SU-DHL-6 (cell line): ENCODE measurements at regions not wholly inside any gene's neighbourhood (a gene's known extent, or its start where the extent isn't known, plus 50 kb on each side); places are given as distances from the start of the nearest gene placed in this dataset.

Experiments
- EZH2phosphoT487 ChIP-seq: fragments of 200-600 bp; sonication (generic), shearing (Covaris generic); conservative IDR thresholded peaks from 2 replicates; pipeline ENCODE4 v1.6.1; 2018; ENCODE audit warnings: mild to moderate bottlenecking, antibody characterized with exemption, low read length, moderate library complexity, mixed read lengths
- TF ChIP-seq, protein P1 (sequence below): fragments of 200-600 bp; sonication (generic); IDR thresholded peaks from one replicate; pipeline ENCODE4 v1.5.1; 2017; ENCODE audit warnings: antibody characterized with exemption, mild to moderate bottlenecking, low read length, moderate library complexity; ENCODE audit not compliant: insufficient read depth, poor library complexity, severe bottlenecking

DNA sequence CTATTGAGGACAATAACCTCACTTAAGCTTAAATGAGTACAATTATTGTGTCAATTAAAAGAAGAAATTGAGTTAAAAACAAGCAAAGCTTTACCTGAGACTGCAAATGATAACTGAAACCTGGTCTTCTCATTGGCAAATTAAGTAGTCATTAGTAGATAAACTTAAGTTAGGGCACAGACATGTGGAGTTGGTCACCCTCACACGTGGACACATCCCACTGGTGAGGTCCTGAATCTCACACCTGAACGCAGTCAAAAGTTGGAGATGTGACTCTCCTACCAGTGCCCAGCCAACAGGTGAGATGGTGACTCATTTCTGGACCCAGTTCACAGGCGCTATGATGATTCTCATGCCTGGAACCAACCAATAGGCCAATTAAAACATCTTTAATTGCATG is 311.6 kb downstream of the FOXL1 start:
- TF ChIP-seq, protein P1, sequence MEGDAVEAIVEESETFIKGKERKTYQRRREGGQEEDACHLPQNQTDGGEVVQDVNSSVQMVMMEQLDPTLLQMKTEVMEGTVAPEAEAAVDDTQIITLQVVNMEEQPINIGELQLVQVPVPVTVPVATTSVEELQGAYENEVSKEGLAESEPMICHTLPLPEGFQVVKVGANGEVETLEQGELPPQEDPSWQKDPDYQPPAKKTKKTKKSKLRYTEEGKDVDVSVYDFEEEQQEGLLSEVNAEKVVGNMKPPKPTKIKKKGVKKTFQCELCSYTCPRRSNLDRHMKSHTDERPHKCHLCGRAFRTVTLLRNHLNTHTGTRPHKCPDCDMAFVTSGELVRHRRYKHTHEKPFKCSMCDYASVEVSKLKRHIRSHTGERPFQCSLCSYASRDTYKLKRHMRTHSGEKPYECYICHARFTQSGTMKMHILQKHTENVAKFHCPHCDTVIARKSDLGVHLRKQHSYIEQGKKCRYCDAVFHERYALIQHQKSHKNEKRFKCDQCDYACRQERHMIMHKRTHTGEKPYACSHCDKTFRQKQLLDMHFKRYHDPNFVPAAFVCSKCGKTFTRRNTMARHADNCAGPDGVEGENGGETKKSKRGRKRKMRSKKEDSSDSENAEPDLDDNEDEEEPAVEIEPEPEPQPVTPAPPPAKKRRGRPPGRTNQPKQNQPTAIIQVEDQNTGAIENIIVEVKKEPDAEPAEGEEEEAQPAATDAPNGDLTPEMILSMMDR: no peak
- no peak for TF ChIP-seq EZH2phosphoT487
